ENCODE measurements at regions not wholly inside any gene's neighbourhood (a gene's known extent, or its start where the extent isn't known, plus 50 kb on each side); places are given as distances from the start of the nearest gene placed in this dataset.

GRCh38 chr13:73989244-73989843, 144.9 kb downstream of the KLF12 start:
- H3K36me3 ChIP-seq (ENCODE audit: insufficient read depth) = no peaks in the 10 kb centered on the region
- H3K4me2 ChIP-seq = no peak overlapping the region
- no peaks in the 10 kb centered on the region for H3K27me3 ChIP-seq (ENCODE audit: insufficient read depth, low read depth)
- no peak overlapping the region for H3K4me3 ChIP-seq (IDR thresholded peaks at IDR 0.05; ENCODE audit: insufficient read depth, low read depth, low read length)
- no peaks in the 10 kb centered on the region for H3K4me1 ChIP-seq (ENCODE audit: low read depth, poor library complexity, severe bottlenecking)
- H4K20me1 ChIP-seq (ENCODE audit: insufficient read depth) = no peaks in the 10 kb centered on the region
- TF ChIP-seq, protein P1, sequence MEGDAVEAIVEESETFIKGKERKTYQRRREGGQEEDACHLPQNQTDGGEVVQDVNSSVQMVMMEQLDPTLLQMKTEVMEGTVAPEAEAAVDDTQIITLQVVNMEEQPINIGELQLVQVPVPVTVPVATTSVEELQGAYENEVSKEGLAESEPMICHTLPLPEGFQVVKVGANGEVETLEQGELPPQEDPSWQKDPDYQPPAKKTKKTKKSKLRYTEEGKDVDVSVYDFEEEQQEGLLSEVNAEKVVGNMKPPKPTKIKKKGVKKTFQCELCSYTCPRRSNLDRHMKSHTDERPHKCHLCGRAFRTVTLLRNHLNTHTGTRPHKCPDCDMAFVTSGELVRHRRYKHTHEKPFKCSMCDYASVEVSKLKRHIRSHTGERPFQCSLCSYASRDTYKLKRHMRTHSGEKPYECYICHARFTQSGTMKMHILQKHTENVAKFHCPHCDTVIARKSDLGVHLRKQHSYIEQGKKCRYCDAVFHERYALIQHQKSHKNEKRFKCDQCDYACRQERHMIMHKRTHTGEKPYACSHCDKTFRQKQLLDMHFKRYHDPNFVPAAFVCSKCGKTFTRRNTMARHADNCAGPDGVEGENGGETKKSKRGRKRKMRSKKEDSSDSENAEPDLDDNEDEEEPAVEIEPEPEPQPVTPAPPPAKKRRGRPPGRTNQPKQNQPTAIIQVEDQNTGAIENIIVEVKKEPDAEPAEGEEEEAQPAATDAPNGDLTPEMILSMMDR (conservative IDR thresholded peaks at IDR 0.05; ENCODE audit: low read depth, low read length) = no peak
- no peaks in the 10 kb centered on the region for H3K79me2 ChIP-seq (ENCODE audit: insufficient read depth, low read depth)
- no peak overlapping the region for H3K9ac ChIP-seq
- no peak overlapping the region for H3K27ac ChIP-seq
- no peak overlapping the region for H2AFZ ChIP-seq (ENCODE audit: low read depth)

DNA sequence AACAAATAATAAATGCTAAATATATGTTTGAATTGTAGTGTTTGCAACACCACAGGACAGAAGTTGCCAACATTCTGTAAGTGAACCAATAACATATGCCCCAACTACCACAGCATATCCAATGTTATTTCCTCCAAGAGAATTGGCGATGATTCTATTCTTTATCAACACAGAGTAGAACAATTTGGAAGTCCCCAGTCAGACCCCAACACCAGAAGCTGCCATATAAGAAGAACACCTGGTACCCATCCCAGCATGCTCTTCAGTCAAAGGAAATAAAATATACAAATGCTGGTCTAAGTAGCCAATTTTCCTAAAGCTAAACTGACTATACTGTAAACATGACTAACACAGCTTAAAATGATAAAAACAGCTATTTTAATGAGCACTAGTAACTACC, 145.7 kb downstream of the KLF12 start:
- Histone ChIP-seq H3K79me2 (ENCODE audit: insufficient read depth, low read depth) (no peaks in the 10 kb centered on the region), H3K27me3 (ENCODE audit: insufficient read depth, low read depth) (no peaks in the 10 kb centered on the region), H3K9ac (no peak overlapping the region), H3K4me3 (IDR thresholded peaks at IDR 0.05; ENCODE audit: insufficient read depth, low read depth, low read length) (no peak overlapping the region), H3K4me1 (ENCODE audit: low read depth, poor library complexity, severe bottlenecking) (no peaks in the 10 kb centered on the region), H4K20me1 (ENCODE audit: insufficient read depth) (no peaks in the 10 kb centered on the region), H3K36me3 (ENCODE audit: insufficient read depth) (no peaks in the 10 kb centered on the region), H2AFZ (ENCODE audit: low read depth) (no peak overlapping the region), H3K27ac (no peak overlapping the region), H3K4me2 (no peak overlapping the region)
- TF ChIP-seq, protein P1 (conservative IDR thresholded peaks at IDR 0.05; ENCODE audit: low read depth, low read length) = no peak

DNA sequence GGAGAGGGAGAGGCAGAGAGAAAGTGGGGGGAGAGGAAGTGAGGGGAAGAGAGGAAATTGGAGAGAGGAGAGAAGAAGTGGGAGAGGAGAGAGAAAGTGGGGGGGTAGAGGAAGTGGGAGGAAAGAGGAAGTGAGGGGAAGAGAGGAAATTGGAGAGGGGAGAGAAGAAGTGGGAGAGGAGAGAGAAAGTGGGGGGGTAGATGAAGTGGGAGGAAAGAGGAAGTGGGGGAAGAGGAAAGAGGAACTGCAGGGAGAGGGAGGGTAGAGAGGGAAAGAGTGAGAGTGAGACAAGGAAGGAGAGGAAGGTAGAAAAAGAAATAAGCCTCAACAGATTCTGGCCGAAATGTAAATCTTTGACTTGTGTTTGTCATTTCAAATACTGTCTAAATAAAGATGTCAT, 146.6 kb downstream of the KLF12 start:
- no peaks in the 10 kb centered on the region for H4K20me1 ChIP-seq (ENCODE audit: insufficient read depth)
- H3K27ac ChIP-seq = no peak overlapping the region
- no peaks in the 10 kb centered on the region for H3K79me2 ChIP-seq (ENCODE audit: insufficient read depth, low read depth)
- no peaks in the 10 kb centered on the region for H3K36me3 ChIP-seq (ENCODE audit: insufficient read depth)
- H3K4me2 ChIP-seq = no peak overlapping the region
- no peaks in the 10 kb centered on the region for H3K27me3 ChIP-seq (ENCODE audit: insufficient read depth, low read depth)
- no peaks in the 10 kb centered on the region for H3K4me1 ChIP-seq (ENCODE audit: low read depth, poor library complexity, severe bottlenecking)
- no peak overlapping the region for H3K9ac ChIP-seq
- TF ChIP-seq, protein P1 (conservative IDR thresholded peaks at IDR 0.05; ENCODE audit: low read depth, low read length) = no peak
- H2AFZ ChIP-seq (ENCODE audit: low read depth) = no peak overlapping the region
- no peak overlapping the region for H3K4me3 ChIP-seq (IDR thresholded peaks at IDR 0.05; ENCODE audit: insufficient read depth, low read depth, low read length)

- no peak overlapping the region for H3K4me2 ChIP-seq
- H4K20me1 ChIP-seq (ENCODE audit: insufficient read depth) = no peaks in the 10 kb centered on the region
- no peak overlapping the region for H3K9ac ChIP-seq
- H3K4me3 ChIP-seq (IDR thresholded peaks at IDR 0.05; ENCODE audit: insufficient read depth, low read depth, low read length) = no peak overlapping the region
- no peak overlapping the region for H3K27ac ChIP-seq
- H3K79me2 ChIP-seq (ENCODE audit: insufficient read depth, low read depth) = no peaks in the 10 kb centered on the region
- no peaks in the 10 kb centered on the region for H3K36me3 ChIP-seq (ENCODE audit: insufficient read depth)
- TF ChIP-seq, protein P1 (conservative IDR thresholded peaks at IDR 0.05; ENCODE audit: low read depth, low read length) = no peak
- H2AFZ ChIP-seq (ENCODE audit: low read depth) = no peak overlapping the region
- no peaks in the 10 kb centered on the region for H3K4me1 ChIP-seq (ENCODE audit: low read depth, poor library complexity, severe bottlenecking)
- H3K27me3 ChIP-seq (ENCODE audit: insufficient read depth, low read depth) = no peaks in the 10 kb centered on the region
Observed at GRCh38 chr13:73985783-73986182, 148.4 kb downstream of the KLF12 start.
